NCI-H1048 (cell line): ENCODE measurements at regions not wholly inside any gene's neighbourhood (a gene's known extent, or its start where the extent isn't known, plus 50 kb on each side); places are given as distances from the start of the nearest gene placed in this dataset.
"Not testable (repeated sequence)": the region's sequence is repeated elsewhere in the genome, so short reads cannot be mapped to it uniquely, and the experiment has no call there.

Experiments used
- DNase-seq: peaks from one replicate; lab custom pipeline; 2025; lab: John Stamatoyannopoulos, UW

- DNase-seq, result no peak
Observed at GRCh38 chr6:21334651-21335050, 258.9 kb upstream of the SOX4 start.

GRCh38 chr6:21335591-21335990 is 258.0 kb upstream of the SOX4 start:
- DNase-seq, result no peak

DNA sequence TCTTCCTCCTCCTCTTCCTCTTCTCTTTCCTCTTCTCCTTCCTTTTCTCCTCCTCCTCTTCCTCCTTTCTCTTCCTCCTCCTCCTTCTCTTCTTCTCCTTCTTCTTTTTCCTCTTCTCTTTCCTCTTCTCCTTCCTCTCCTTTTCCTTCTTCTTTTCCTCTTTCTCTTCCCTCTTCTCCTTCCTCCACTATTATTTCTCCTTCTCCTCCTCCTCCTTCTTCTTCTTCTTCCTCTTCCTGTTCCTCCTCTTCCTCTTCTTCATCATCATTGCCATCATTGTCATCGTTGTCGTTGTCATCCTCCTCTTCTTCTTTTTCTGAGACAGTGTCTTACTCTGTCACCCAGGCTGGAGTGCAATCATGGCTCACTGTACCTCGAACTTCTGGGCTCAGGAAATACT is 256.3 kb upstream of the SOX4 start:
- DNase-seq, result no peak

DNA sequence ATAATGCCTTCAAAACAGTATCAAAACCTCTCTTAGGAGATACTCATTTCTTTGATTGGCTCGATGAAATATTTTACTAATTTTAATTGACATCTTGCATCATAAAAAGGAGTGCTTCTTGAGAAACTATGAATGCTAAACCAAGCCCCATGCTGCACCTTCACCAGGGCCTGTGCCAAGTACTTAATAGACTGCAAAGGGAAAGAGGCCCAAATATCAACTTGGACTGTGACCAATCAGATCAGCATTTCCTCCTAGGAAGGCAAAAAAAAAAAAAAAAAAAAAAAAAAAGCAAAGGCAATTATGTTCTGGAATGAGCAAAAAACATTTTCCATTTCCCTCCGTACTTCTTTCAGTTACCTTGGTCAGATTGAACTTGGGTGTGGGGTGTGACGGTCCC is 253.0 kb upstream of the SOX4 start:
- DNase-seq, result no peak

- no peak for DNase-seq
Observed at GRCh38 chr6:21341910-21342309, 251.6 kb upstream of the SOX4 start.

- DNase-seq, result no peak
Observed at GRCh38 chr6:21342501-21342900, 251.1 kb upstream of the SOX4 start.

- not testable (repeated sequence) for DNase-seq
Observed at GRCh38 chr6:21345704-21346103, 247.8 kb upstream of the SOX4 start.

GRCh38 chr6:21348146-21348503 is 245.4 kb upstream of the SOX4 start:
- DNase-seq, result no peak

- no peak for DNase-seq
Observed at GRCh38 chr6:21348504-21349195, 244.9 kb upstream of the SOX4 start.

DNA sequence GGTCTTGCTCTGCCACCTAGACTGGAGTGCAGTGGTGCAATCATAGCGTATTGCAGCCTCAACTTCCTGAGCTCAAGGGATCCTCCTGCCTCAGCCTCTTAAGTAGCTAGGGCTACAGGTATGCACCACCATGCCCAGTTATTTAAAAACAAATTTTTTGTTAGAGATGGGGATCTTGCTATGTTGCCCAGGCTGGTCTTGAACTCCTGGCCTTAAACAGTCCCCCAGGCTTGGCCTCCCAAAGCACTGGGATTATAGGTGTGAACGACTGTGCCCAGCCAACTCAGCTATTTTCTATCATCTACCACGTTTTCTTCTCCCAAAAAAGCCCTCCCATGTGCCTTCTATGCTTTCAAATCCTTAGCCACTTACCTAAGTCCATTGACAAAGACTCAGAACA is 243.7 kb upstream of the SOX4 start:
- DNase-seq, result no peak

DNA sequence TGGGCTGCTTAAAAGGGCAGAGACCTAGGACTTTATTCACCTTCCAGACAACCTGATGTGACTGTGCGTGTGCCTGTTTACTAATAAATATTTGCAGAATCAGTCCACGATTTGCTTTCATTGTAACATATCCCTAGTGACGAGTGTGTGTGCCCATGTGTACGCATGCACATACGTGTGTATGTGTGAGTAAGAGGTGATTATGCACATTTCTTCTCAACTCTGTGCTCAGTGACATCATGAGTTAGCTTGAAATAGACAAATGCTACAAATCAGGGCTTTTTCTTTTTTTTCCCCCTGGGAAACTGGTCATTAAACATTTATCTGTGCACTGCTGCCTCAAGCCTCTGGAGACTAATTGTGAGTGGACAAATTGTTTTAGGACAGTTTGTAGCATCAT is 242.6 kb upstream of the SOX4 start:
- no peak for DNase-seq

DNA sequence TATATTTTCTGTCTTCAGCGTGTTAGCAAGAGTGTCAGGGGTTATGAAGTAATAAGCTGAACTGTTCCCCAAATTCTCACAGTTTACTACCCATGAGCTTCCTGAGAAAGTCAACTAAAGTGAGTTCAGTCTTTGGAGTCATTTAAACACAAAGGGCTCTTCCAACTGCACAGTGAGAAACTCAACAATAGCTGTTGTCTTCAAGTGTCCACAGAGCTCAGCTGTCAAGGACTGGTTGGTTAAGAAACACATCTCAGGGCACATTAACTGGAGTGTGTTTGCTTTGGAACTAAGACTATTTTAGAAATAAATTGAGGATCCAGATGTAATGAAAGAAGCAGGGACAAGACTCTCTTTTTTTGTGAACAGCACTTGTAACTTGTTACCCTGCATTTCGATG is 241.4 kb upstream of the SOX4 start:
- DNase-seq, result no peak

DNA sequence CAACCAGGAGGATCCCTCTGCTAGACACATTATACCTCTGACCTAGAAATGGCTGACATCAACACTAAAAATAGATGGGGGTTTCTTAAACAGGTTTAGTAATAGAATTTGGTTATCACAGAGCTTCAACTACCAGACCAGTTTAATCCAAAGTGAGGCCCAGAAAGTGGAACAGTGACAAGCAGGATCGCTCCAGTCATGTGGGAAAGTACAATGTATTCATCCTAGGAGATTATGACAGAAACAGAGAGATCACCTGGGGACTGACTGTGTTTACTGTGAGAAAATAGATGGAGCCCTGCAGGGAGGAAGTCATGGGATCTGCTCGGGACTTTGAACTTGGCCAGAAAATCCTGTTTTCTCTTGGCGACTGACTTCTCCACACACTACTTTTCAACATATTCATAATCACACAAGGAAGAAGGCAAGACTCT is 238.7 kb upstream of the SOX4 start:
- DNase-seq, result no peak

- DNase-seq, result no peak
Observed at GRCh38 chr6:21355638-21356037, 237.9 kb upstream of the SOX4 start.

- DNase-seq, result no peak
Observed at GRCh38 chr6:21357262-21357661, 236.3 kb upstream of the SOX4 start.

GRCh38 chr6:21359926-21360325 is 233.6 kb upstream of the SOX4 start:
- no peak for DNase-seq

DNA sequence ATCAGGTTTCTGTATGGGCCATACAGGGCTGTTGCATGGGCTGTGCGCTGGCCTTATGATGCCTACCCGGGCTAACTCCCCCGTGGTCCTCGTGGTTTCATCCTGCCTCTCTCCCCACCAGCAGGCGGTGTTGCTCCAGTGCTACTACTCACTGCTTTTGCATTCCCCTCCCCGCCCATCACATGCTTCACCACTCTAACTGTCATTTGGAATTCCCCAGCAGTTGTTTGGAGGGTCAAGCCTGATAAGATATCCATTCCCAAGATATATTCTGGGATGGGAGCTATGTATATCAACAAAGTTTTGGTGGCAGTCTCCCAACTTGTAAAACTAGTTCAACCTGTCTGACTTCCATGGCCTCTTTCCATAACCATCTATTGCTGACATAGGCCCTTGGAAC is 233.2 kb upstream of the SOX4 start:
- no peak for DNase-seq

DNA sequence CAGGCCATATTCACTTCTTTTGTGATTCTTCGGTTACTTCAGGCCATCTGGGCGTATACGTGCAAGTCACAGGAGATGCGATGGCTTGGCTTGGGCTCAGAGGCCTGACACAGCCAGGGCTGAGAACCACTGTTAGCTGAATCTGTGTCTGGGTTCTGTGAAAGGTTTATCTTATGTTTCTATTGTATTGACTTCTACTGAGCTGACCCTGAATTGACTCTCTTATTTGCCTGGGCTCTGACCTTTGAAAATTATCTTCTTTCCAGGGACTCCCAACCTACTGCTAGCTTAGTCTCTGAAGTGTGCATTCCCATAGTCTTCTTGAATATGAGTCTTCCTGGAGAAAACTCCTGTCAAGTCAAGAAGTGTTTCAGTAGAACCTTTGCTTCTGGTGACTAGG is 226.4 kb upstream of the SOX4 start:
- DNase-seq, result no peak

DNA sequence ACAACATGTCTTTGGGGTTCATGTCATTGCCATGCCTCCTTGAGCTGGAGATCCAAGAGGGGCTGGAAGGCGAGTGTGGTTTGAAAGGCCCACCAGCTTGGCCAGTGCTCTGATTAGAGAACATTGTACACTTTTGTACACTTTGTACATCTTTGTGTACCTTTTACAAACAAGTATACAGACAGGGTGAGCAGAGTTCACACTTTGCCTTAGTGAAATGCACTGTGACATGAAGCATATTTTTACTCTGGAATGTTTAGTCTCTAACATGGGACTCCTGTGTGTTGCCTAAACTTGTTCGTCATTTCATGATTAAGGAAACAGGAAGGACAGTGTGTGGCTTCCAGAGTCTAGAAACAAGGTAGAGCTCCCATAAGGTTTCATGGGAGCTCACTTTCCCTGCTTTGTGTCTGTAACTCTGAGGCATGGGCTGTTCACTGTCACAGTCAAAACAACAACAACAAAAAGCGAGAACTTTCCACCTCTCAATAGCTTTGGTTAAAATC is 225.8 kb upstream of the SOX4 start:
- no peak for DNase-seq

DNA sequence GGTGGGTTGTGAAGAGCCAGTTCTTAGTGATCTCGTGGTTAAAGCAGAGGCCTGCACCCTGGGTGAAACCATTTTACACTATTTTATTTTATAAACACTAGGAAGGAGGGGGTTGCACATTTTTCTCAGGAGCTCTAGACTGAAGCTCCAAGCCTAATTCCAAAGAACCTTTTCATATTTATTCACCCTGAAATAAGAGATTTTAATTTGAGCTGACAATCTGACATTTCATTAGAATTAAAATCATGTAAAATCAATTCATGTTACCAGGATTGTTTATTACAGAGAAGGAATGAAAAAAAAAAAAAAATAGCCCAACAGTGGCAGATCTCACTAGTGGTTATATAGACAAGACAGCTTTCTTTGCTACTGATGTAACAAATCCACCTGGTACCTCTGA is 222.5 kb upstream of the SOX4 start:
- no peak for DNase-seq

GRCh38 chr6:21371676-21372171 is 221.8 kb upstream of the SOX4 start:
- no peak for DNase-seq

- no peak for DNase-seq
Observed at GRCh38 chr6:21375151-21376116, 218.1 kb upstream of the SOX4 start.

- no peak for DNase-seq
Observed at GRCh38 chr6:21377356-21377755, 216.2 kb upstream of the SOX4 start.
